Mesendoderm (in vitro differentiated cells): ENCODE measurements at regions not wholly inside any gene's neighbourhood (a gene's known extent, or its start where the extent isn't known, plus 50 kb on each side); places are given as distances from the start of the nearest gene placed in this dataset.

Source experiments
- DNase-seq: peaks from one replicate; pipeline ENCODE4 v3.0.0; 2013
- H2AK5ac ChIP-seq: 2 replicates; pipeline ENCODE4 v1.6.1; 2013; ENCODE audit warnings: low read length, inconsistent platforms
- H2BK120ac ChIP-seq: 2 replicates; pipeline ENCODE4 v1.6.1; 2013; ENCODE audit warnings: low read depth, mild to moderate bottlenecking, low read length, moderate library complexity, mixed read lengths
- H2BK15ac ChIP-seq: replicated peaks from 2 replicates; pipeline ENCODE4 v1.6.1; 2013; ENCODE audit warnings: low read depth, mild to moderate bottlenecking, moderate library complexity
- H2BK5ac ChIP-seq: 2 replicates; pipeline ENCODE4 v1.6.1; 2013; ENCODE audit warnings: low read length, inconsistent platforms
- H3K18ac ChIP-seq: 2 replicates; pipeline ENCODE4 v1.6.1; 2013; ENCODE audit warnings: mild to moderate bottlenecking, low read length, mixed read lengths
- H3K23ac ChIP-seq: one replicate; pipeline ENCODE4 v1.6.1; 2013; ENCODE audit warnings: low read length
- H3K27ac ChIP-seq: 2 replicates; pipeline ENCODE4 v1.5.1; 2013; ENCODE audit warnings: low read depth, mild to moderate bottlenecking, inconsistent platforms, low read length, moderate library complexity
- H3K27me3 ChIP-seq: 2 replicates; pipeline ENCODE4 v1.6.1; 2013; ENCODE audit warnings: low read length, control low read depth, mild to moderate bottlenecking, inconsistent platforms; ENCODE audit not compliant: insufficient read depth, poor library complexity
- H3K36me3 ChIP-seq: 2 replicates; pipeline ENCODE4 v1.6.1; 2013; ENCODE audit warnings: low read length, inconsistent platforms; ENCODE audit not compliant: control insufficient read depth, insufficient read depth
- H3K4ac ChIP-seq: one replicate; pipeline ENCODE4 v1.6.1; 2013; ENCODE audit warnings: low read depth, mild to moderate bottlenecking, low read length, moderate library complexity
- H3K4me1 ChIP-seq: 2 replicates; pipeline ENCODE4 v1.6.1; 2013; ENCODE audit warnings: low read depth, low read length, inconsistent platforms; ENCODE audit not compliant: control insufficient read depth
- H3K4me2 ChIP-seq: 2 replicates; pipeline ENCODE4 v1.6.1; 2013; ENCODE audit warnings: low read length
- H3K4me3 ChIP-seq: 2 replicates; pipeline ENCODE4 v1.5.1; 2013; ENCODE audit warnings: mild to moderate bottlenecking, low read length
- H3K56ac ChIP-seq: one replicate; pipeline ENCODE4 v1.6.1; 2013; ENCODE audit warnings: low read length
- H3K79me1 ChIP-seq: 2 replicates; pipeline ENCODE4 v1.6.1; 2013; ENCODE audit warnings: low read length, inconsistent platforms
- H3K79me2 ChIP-seq: 2 replicates; pipeline ENCODE4 v1.6.1; 2013; ENCODE audit warnings: mild to moderate bottlenecking, low read length; ENCODE audit not compliant: control insufficient read depth, insufficient read depth
- H3K9ac ChIP-seq: 2 replicates; pipeline ENCODE4 v1.6.1; 2013; ENCODE audit warnings: low read length, inconsistent platforms
- H4K5ac ChIP-seq: one replicate; pipeline ENCODE4 v1.6.1; 2013; ENCODE audit warnings: low read length
- H4K8ac ChIP-seq: one replicate; pipeline ENCODE4 v1.6.1; 2013; ENCODE audit warnings: low read depth, mild to moderate bottlenecking, control low read depth, low read length, moderate library complexity
- WGBS: extraction: QIAGEN DNeasy Blood & Tissue Kit; methylation state at CpG from one replicate; pipeline ENCODE4 v1.1.7; 2013; ENCODE audit warnings: low lambda C conversion rate, missing lambda C conversion rate; ENCODE audit not compliant: insufficient coverage; ENCODE audit errors: extremely low coverage; 5-methylcytosine and 5-hydroxymethylcytosine counted together

GRCh38 chr13:105799155-105799554 lies 736.3 kb downstream of the EFNB2 start:
- Histone ChIP-seq H3K9ac (no peak overlapping the region), H2BK5ac (no peak overlapping the region), H3K4me1 (no peaks in the 10 kb centered on the region), H3K36me3 (no peaks in the 10 kb centered on the region), H3K23ac (no peak overlapping the region), H3K4ac (no peak overlapping the region), H4K8ac (no peak overlapping the region), H3K79me2 (no peaks in the 10 kb centered on the region), H3K27ac (no peak overlapping the region), H4K5ac (no peak overlapping the region), H3K56ac (no peak overlapping the region), H3K4me2 (no peak overlapping the region), H3K27me3 (no peaks in the 10 kb centered on the region), H2BK120ac (no peak overlapping the region), H3K79me1 (no peaks in the 10 kb centered on the region), H3K18ac (no peak overlapping the region), H3K4me3 (no peak overlapping the region), H2BK15ac (no peak overlapping the region), H2AK5ac (no peak overlapping the region)
- no peak for DNase-seq

GRCh38 chr13:105798541-105798940 lies 736.9 kb downstream of the EFNB2 start:
- Histone ChIP-seq H3K27ac (no peak overlapping the region), H3K56ac (no peak overlapping the region), H2BK15ac (no peak overlapping the region), H3K4me3 (no peak overlapping the region), H3K23ac (no peak overlapping the region), H3K9ac (no peak overlapping the region), H4K8ac (no peak overlapping the region), H3K79me1 (no peaks in the 10 kb centered on the region), H3K4me1 (no peaks in the 10 kb centered on the region), H3K36me3 (no peaks in the 10 kb centered on the region), H3K4ac (no peak overlapping the region), H3K4me2 (no peak overlapping the region), H4K5ac (no peak overlapping the region), H2BK120ac (no peak overlapping the region), H3K79me2 (no peaks in the 10 kb centered on the region), H3K27me3 (no peaks in the 10 kb centered on the region), H2AK5ac (no peak overlapping the region), H2BK5ac (no peak overlapping the region), H3K18ac (no peak overlapping the region)
- no peak for DNase-seq
- no CpG with 5 or more reads among the region's 1 CpG for WGBS

GRCh38 chr13:105796081-105796480 lies 739.4 kb downstream of the EFNB2 start:
- no peak overlapping the region for H4K8ac ChIP-seq
- H2BK120ac ChIP-seq = no peak overlapping the region
- H3K4me1 ChIP-seq = no peaks in the 10 kb centered on the region
- H3K56ac ChIP-seq = no peak overlapping the region
- H3K23ac ChIP-seq = no peak overlapping the region
- no peak overlapping the region for H2AK5ac ChIP-seq
- H4K5ac ChIP-seq = no peak overlapping the region
- H3K36me3 ChIP-seq = no peaks in the 10 kb centered on the region
- H2BK15ac ChIP-seq = no peak overlapping the region
- no peak overlapping the region for H2BK5ac ChIP-seq
- H3K9ac ChIP-seq = no peak overlapping the region
- H3K4me2 ChIP-seq = no peak overlapping the region
- H3K27me3 ChIP-seq = no peaks in the 10 kb centered on the region
- no peak for DNase-seq
- no peak overlapping the region for H3K4ac ChIP-seq
- no CpG with 5 or more reads among the region's 3 CpGs for WGBS
- no peaks in the 10 kb centered on the region for H3K79me2 ChIP-seq
- no peak overlapping the region for H3K4me3 ChIP-seq
- no peaks in the 10 kb centered on the region for H3K79me1 ChIP-seq
- H3K18ac ChIP-seq = no peak overlapping the region
- no peak overlapping the region for H3K27ac ChIP-seq

- DNase-seq = no peak
- Histone ChIP-seq H4K5ac (no peak overlapping the region), H3K18ac (no peak overlapping the region), H3K4me2 (no peak overlapping the region), H3K27ac (no peak overlapping the region), H3K56ac (no peak overlapping the region), H3K23ac (no peak overlapping the region), H4K8ac (no peak overlapping the region), H2AK5ac (no peak overlapping the region), H3K79me1 (no peaks in the 10 kb centered on the region), H2BK120ac (no peak overlapping the region), H3K9ac (no peak overlapping the region), H3K79me2 (no peaks in the 10 kb centered on the region), H2BK5ac (no peak overlapping the region), H3K36me3 (no peaks in the 10 kb centered on the region), H3K27me3 (no peaks in the 10 kb centered on the region), H3K4ac (no peak overlapping the region), H3K4me3 (no peak overlapping the region), H2BK15ac (no peak overlapping the region), H3K4me1 (no peaks in the 10 kb centered on the region)
- no CpG with 5 or more reads among the region's 1 CpG for WGBS
These were observed 744.5 kb downstream of the EFNB2 start for GRCh38 chr13:105790923-105791322.

GRCh38 chr13:105788530-105788929 lies 746.9 kb downstream of the EFNB2 start:
- no peaks in the 10 kb centered on the region for H3K4me1 ChIP-seq
- DNase-seq = no peak
- H3K79me2 ChIP-seq = no peaks in the 10 kb centered on the region
- no CpG with 5 or more reads among the region's 3 CpGs for WGBS
- H3K4ac ChIP-seq = no peak overlapping the region
- no peak overlapping the region for H3K27ac ChIP-seq
- no peak overlapping the region for H2BK15ac ChIP-seq
- H3K4me3 ChIP-seq = no peak overlapping the region
- H4K8ac ChIP-seq = no peak overlapping the region
- no peak overlapping the region for H3K23ac ChIP-seq
- no peak overlapping the region for H3K4me2 ChIP-seq
- no peaks in the 10 kb centered on the region for H3K27me3 ChIP-seq
- H3K18ac ChIP-seq = no peak overlapping the region
- H2BK120ac ChIP-seq = no peak overlapping the region
- H3K9ac ChIP-seq = no peak overlapping the region
- no peaks in the 10 kb centered on the region for H3K36me3 ChIP-seq
- H3K79me1 ChIP-seq = no peaks in the 10 kb centered on the region
- no peak overlapping the region for H2AK5ac ChIP-seq
- no peak overlapping the region for H2BK5ac ChIP-seq
- H4K5ac ChIP-seq = no peak overlapping the region
- no peak overlapping the region for H3K56ac ChIP-seq

GRCh38 chr13:105787632-105788031 lies 747.8 kb downstream of the EFNB2 start:
- H3K9ac ChIP-seq = no peak overlapping the region
- no peak overlapping the region for H3K4me2 ChIP-seq
- H4K8ac ChIP-seq = no peak overlapping the region
- H2AK5ac ChIP-seq = no peak overlapping the region
- no peak overlapping the region for H4K5ac ChIP-seq
- no CpG with 5 or more reads among the region's 9 CpGs for WGBS
- H3K4me1 ChIP-seq = no peaks in the 10 kb centered on the region
- H3K79me2 ChIP-seq = no peaks in the 10 kb centered on the region
- DNase-seq = no peak
- H3K4ac ChIP-seq = no peak overlapping the region
- no peak overlapping the region for H3K4me3 ChIP-seq
- no peaks in the 10 kb centered on the region for H3K36me3 ChIP-seq
- H3K27me3 ChIP-seq = no peaks in the 10 kb centered on the region
- H3K56ac ChIP-seq = no peak overlapping the region
- no peak overlapping the region for H3K23ac ChIP-seq
- H3K18ac ChIP-seq = no peak overlapping the region
- no peak overlapping the region for H2BK120ac ChIP-seq
- H2BK15ac ChIP-seq = no peak overlapping the region
- no peak overlapping the region for H3K27ac ChIP-seq
- no peaks in the 10 kb centered on the region for H3K79me1 ChIP-seq
- no peak overlapping the region for H2BK5ac ChIP-seq
